Right ventricle myocardium inferior (tissue), 1 donor: ENCODE measurements at regions not wholly inside any gene's neighbourhood (a gene's known extent, or its start where the extent isn't known, plus 50 kb on each side); places are given as distances from the start of the nearest gene placed in this dataset.

ENCODE experiments used
- ATAC-seq: fragments of 200-7000 bp; cut with Tn5 transposase; one replicate; pipeline ENCODE4 v1.9.1; 2020; ENCODE audit warnings: mild to moderate bottlenecking, moderate library complexity
- DNase-seq: peaks from one replicate; pipeline ENCODE4 v3.0.0; 2021; ENCODE audit errors: missing footprints
- intact Hi-C: fragments of 100-400 bp; cut with DNase I; formaldehyde crosslinking; loops from one replicate; pipeline ENCODE4 v1.11.0; 2022
- donor health status: DM: no; HTN: yes; CAD: no; lungs with severe emphysema.

- no peak for DNase-seq
- ATAC-seq = no peak
- intact Hi-C loops = no loop called here
Measured at GRCh38 chr15:37877851-37878741, 56.3 kb upstream of the TMCO5A start.

GRCh38 chr15:37880009-37880834 lies 54.2 kb upstream of the TMCO5A start:
- intact Hi-C loops = loop anchor here (5.0 kb wide), 1 partner anchor 998 kb away; no protein-coding TSS in a partner anchor
- ATAC-seq (no peak), DNase-seq (no peak)

- intact Hi-C loops = loop anchor here (5.0 kb wide), 1 partner anchor 998 kb away; no protein-coding TSS in a partner anchor
- DNase-seq (no peak), ATAC-seq (no peak)
Measured at GRCh38 chr15:37880835-37881153, 53.6 kb upstream of the TMCO5A start.

GRCh38 chr15:37881237-37882013 lies 53.0 kb upstream of the TMCO5A start:
- DNase-seq (no peak), ATAC-seq (no peak)
- intact Hi-C loops = loop anchor here (5.0 kb wide), 1 partner anchor 999 kb away; no protein-coding TSS in a partner anchor

GRCh38 chr15:37882640-37883039 lies 51.8 kb upstream of the TMCO5A start:
- DNase-seq (no peak), ATAC-seq (no peak)
- intact Hi-C loops = loop anchor here (5.0 kb wide), 1 partner anchor 1000 kb away; no protein-coding TSS in a partner anchor
